CD4-positive, alpha-beta memory T cell (primary cell): ENCODE measurements at regions not wholly inside any gene's neighbourhood (a gene's known extent, or its start where the extent isn't known, plus 50 kb on each side); places are given as distances from the start of the nearest gene placed in this dataset.

ENCODE experiments used
- CTCF ChIA-PET: fragments of 350-600 bp; sonication (Branson Sonifier 250); formaldehyde crosslinking; loops from one replicate; lab custom pipeline; 2021; ENCODE audit warnings: inconsistent platforms; ENCODE audit not compliant: partially characterized antibody; lab: Charles Lee
- POLR2A ChIA-PET: fragments of 350-600 bp; sonication (Branson Sonifier 250); formaldehyde crosslinking; loops from one replicate; lab custom pipeline; 2021; ENCODE audit not compliant: partially characterized antibody; lab: Charles Lee
- DNase-seq, 5 donors: peaks; one replicate each; pipeline versions ENCODE4 v3.0.0 to v3.0.0-alpha.2; 2020 to 2022; ENCODE audit warnings: mixed read lengths in 1 of 5
- H3K27ac ChIP-seq: one replicate; pipeline ENCODE4 v1.7.0; 2013; ENCODE audit warnings: low read depth, low read length
- H3K27me3 ChIP-seq: 2 replicates; pipeline ENCODE4 v1.7.0; 2013; ENCODE audit warnings: mild to moderate bottlenecking, low read length, moderate library complexity; ENCODE audit not compliant: insufficient read depth
- H3K36me3 ChIP-seq: 2 replicates; pipeline ENCODE4 v1.7.0; 2013; ENCODE audit warnings: mild to moderate bottlenecking, low read length, moderate library complexity; ENCODE audit not compliant: insufficient read depth
- H3K4me1 ChIP-seq: 2 replicates; pipeline ENCODE4 v1.7.0; 2013; ENCODE audit warnings: mild to moderate bottlenecking, low read length, moderate library complexity; ENCODE audit not compliant: insufficient read depth
- H3K4me3 ChIP-seq, 2 donors: one replicate each; pipeline ENCODE4 v1.7.0; 2013; ENCODE audit warnings: low read length in 2 of 2, mild to moderate bottlenecking in 1 of 2
- H3K9me3 ChIP-seq, 2 donors: one replicate each; pipeline ENCODE4 v1.7.0; 2013; ENCODE audit warnings: low read length in 2 of 2, control low read depth in 1 of 2; ENCODE audit not compliant: control insufficient read depth in 1 of 2
- H3K27ac Mint-ChIP-seq, 7 donors: one replicate each; pipeline ENCODE4 v1.8.0; 2020 to 2021; ENCODE audit warnings: mixed read lengths in 7 of 7, mild to moderate bottlenecking in 6 of 7, inconsistent platforms in 3 of 7, moderate library complexity in 3 of 7
- H3K27me3 Mint-ChIP-seq, 2 donors: one replicate each; pipeline ENCODE4 v1.8.0; 2020 to 2021; ENCODE audit warnings: mixed read lengths in 2 of 2
- H3K36me3 Mint-ChIP-seq, 2 donors: one replicate each; pipeline ENCODE4 v1.8.0; 2020 to 2021; ENCODE audit warnings: mixed read lengths in 2 of 2, inconsistent platforms in 1 of 2, mild to moderate bottlenecking in 1 of 2
- H3K4me1 Mint-ChIP-seq, 4 donors: one replicate each; pipeline ENCODE4 v1.8.0; 2020 to 2021; ENCODE audit warnings: mixed read lengths in 4 of 4, mild to moderate bottlenecking in 1 of 4
- H3K4me3 Mint-ChIP-seq, 8 donors: one replicate each; pipeline ENCODE4 v1.8.0; 2020 to 2021; ENCODE audit warnings: mixed read lengths in 8 of 8, mild to moderate bottlenecking in 7 of 8, moderate library complexity in 6 of 8, inconsistent platforms in 3 of 8
- H3K9me3 Mint-ChIP-seq, 8 donors: one replicate each; pipeline ENCODE4 v1.8.0; 2020 to 2021; ENCODE audit warnings: mixed read lengths in 8 of 8, mild to moderate bottlenecking in 5 of 8, inconsistent platforms in 3 of 8, moderate library complexity in 1 of 8
- intact Hi-C: fragments of 100-400 bp; cut with micrococcal nuclease; formaldehyde crosslinking; loops from one replicate; pipeline ENCODE4 v1.15.1; 2023

DNA sequence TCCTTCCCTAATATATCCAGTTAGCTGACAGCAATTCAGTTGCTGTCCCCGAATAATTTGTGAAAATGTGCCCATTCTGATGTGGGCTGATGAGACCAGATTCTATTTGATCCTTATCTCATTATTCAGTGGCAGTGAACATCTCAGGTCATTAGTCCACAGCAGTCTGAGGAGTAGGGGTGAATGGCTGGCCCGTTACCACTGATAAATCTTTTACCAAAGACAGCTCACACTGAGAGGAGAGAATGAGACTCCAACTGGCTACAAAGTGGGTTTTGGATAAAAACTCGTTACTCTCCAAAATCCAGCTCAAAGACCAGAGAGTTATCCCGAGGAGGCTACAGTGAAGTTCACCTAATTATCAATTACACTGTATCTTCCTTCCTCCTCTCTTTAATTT lies 189.7 kb downstream of the TUSC7 start:
- H3K4me1 Mint-ChIP-seq, result no peaks in the 10 kb centered on the region
- POLR2A ChIA-PET, result no interaction called here
- no peaks in the 10 kb centered on the region for H3K36me3 ChIP-seq
- H3K27me3 ChIP-seq, result no peaks in the 10 kb centered on the region
- no peak overlapping the region for H3K4me3 Mint-ChIP-seq
- intact Hi-C loops, result no loop called here
- no peaks in the 10 kb centered on the region for H3K36me3 Mint-ChIP-seq
- H3K27ac ChIP-seq, result no peak overlapping the region
- H3K4me1 ChIP-seq, result no peaks in the 10 kb centered on the region
- CTCF ChIA-PET, result no interaction called here
- no peak overlapping the region for H3K27ac Mint-ChIP-seq
- H3K9me3 Mint-ChIP-seq, result peaks cover 0 to 5% (median 1%) of the 10 kb centered on the region in 8 donors
- no peak overlapping the region for H3K4me3 ChIP-seq
- no peaks in the 10 kb centered on the region for H3K27me3 Mint-ChIP-seq
- no peaks in the 10 kb centered on the region for H3K9me3 ChIP-seq
- DNase-seq, result no peak

DNA sequence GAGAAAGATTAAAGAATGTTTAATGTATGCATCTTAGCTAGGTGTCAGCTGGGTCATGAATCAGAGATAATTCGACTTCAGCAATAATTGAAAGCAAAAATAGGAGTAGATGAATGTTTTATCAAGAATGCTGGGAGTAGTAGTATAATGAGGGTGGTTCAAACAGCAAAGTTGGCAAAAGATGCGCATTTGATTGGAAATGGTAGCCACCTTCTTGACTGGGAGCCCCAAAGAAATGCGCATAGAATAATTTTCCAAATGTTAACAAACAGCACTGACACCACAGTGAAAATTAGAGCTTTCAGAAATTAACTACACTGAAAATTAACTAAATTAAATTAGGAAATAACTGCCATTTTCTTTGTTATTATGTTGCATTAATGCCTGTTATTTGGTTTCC lies 195.8 kb downstream of the TUSC7 start:
- Histone ChIP-seq H3K27me3 (no peaks in the 10 kb centered on the region), H3K4me3 (no peak overlapping the region), H3K4me1 (no peaks in the 10 kb centered on the region), H3K36me3 (no peaks in the 10 kb centered on the region), H3K27ac (no peak overlapping the region), H3K9me3 (no peaks in the 10 kb centered on the region)
- Mint-ChIP-seq H3K9me3 (peaks cover 0 to 6% (median 2%) of the 10 kb centered on the region in 8 donors), H3K27ac (no peak overlapping the region), H3K4me1 (no peaks in the 10 kb centered on the region), H3K27me3 (no peaks in the 10 kb centered on the region), H3K36me3 (no peaks in the 10 kb centered on the region), H3K4me3 (no peak overlapping the region)
- ChIA-PET CTCF (no interaction called here), POLR2A (no interaction called here)
- intact Hi-C loops, result no loop called here
- no peak for DNase-seq

DNA sequence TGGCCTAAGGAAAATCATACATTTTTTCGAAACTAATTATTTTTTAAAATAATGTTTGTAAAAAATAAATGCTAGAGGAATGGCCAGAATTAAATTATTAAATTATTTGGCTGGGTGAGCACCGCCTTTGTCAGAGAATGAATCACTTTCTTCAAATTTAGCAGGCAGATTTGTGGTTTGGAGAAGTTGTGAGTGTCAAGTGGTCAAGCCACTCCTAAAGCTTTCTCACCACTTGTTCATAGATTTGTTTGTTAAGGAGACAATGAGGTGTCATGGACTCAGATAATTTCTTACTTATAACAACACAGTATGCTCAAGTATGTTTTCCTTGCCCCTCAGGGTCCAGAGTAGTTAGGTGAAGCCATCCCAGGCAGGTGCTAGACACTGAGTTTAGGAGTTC lies 196.2 kb downstream of the TUSC7 start:
- Histone ChIP-seq H3K9me3 (no peaks in the 10 kb centered on the region), H3K4me3 (no peak overlapping the region), H3K4me1 (no peaks in the 10 kb centered on the region), H3K27me3 (no peaks in the 10 kb centered on the region), H3K36me3 (no peaks in the 10 kb centered on the region), H3K27ac (no peak overlapping the region)
- Mint-ChIP-seq H3K4me3 (no peak overlapping the region), H3K9me3 (peaks cover 0 to 6% (median 2%) of the 10 kb centered on the region in 8 donors), H3K27ac (no peak overlapping the region), H3K27me3 (no peaks in the 10 kb centered on the region), H3K36me3 (no peaks in the 10 kb centered on the region), H3K4me1 (no peaks in the 10 kb centered on the region)
- intact Hi-C loops, result no loop called here
- ChIA-PET CTCF (no interaction called here), POLR2A (no interaction called here)
- no peak for DNase-seq

DNA sequence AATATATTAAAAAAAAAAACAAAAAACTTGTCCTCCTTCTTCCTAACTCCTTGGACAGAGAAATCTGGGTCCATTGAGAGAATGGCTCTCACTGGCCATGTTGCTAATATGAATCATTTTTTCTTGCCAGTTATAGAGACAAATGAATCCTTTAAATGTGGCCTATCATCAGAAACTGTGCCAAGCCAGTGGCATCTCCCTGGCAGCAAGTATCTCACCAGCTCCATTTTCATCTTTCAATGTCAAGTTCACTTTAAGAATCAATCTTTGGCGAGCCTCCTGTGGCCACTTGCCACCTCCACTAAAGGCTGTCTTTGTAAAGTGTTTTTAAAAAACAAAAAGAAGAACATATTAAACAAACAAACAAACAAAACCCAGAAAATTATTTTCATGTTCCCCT lies 202.5 kb downstream of the TUSC7 start:
- Mint-ChIP-seq H3K9me3 (peaks cover 0 to 8% (median 1%) of the 10 kb centered on the region in 8 donors), H3K36me3 (no peaks in the 10 kb centered on the region), H3K27me3 (no peaks in the 10 kb centered on the region), H3K27ac (no peak overlapping the region), H3K4me3 (no peak overlapping the region), H3K4me1 (no peaks in the 10 kb centered on the region)
- Histone ChIP-seq H3K4me3 (no peak overlapping the region), H3K36me3 (no peaks in the 10 kb centered on the region), H3K9me3 (no peaks in the 10 kb centered on the region), H3K27me3 (no peaks in the 10 kb centered on the region), H3K27ac (no peak overlapping the region), H3K4me1 (no peaks in the 10 kb centered on the region)
- DNase-seq, result no peak
- ChIA-PET POLR2A (no interaction called here), CTCF (no interaction called here)
- intact Hi-C loops, result no loop called here

DNA sequence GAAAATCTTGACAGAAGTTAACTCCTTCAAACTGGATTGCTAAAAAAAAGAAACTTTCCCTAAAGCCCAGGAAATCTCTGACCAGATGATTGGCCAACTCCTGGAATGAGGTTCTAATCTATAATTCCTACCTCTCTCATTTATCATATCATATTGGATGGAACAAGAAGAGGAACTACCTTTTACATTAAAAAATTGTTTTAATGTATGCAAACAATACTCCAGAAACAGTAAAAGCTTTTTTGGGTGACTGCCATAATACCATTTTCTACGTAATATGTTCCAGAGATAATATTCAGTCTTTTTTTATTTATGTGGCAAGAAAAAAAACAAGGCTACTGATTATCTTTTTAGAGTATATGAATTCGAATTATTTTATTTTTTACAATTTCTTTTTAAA lies 204.4 kb downstream of the TUSC7 start:
- H3K9me3 ChIP-seq, result no peaks in the 10 kb centered on the region
- no peak overlapping the region for H3K4me3 Mint-ChIP-seq
- ChIA-PET POLR2A (no interaction called here), CTCF (no interaction called here)
- intact Hi-C loops, result no loop called here
- no peaks in the 10 kb centered on the region for H3K36me3 Mint-ChIP-seq
- H3K27me3 Mint-ChIP-seq, result no peaks in the 10 kb centered on the region
- no peaks in the 10 kb centered on the region for H3K36me3 ChIP-seq
- H3K4me1 Mint-ChIP-seq, result no peaks in the 10 kb centered on the region
- H3K27ac ChIP-seq, result no peak overlapping the region
- peaks cover 0 to 8% (median 0%) of the 10 kb centered on the region in 8 donors for H3K9me3 Mint-ChIP-seq
- H3K4me1 ChIP-seq, result no peaks in the 10 kb centered on the region
- no peak overlapping the region for H3K27ac Mint-ChIP-seq
- no peaks in the 10 kb centered on the region for H3K27me3 ChIP-seq
- no peak for DNase-seq
- H3K4me3 ChIP-seq, result no peak overlapping the region

DNA sequence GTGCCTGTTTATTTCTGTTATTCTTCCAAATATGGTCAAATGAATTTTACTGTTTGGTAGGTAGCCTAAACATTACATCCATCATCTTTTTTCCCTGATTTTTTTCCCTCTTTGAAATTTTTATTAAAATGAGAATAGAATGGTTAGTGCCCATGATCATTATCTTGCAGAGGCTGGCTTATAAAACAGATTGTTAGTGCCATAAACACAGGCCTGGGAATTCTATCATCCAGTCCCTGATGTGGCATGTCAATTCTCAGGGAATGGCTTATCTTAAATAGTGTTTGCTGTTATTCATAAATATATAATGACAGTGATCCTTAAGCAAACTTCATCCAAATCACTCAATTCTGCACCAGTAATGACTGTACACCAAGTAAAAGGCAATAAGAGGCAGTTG lies 207.3 kb downstream of the TUSC7 start:
- Mint-ChIP-seq H3K4me1 (no peaks in the 10 kb centered on the region), H3K9me3 (peaks cover 0 to 4% (median under 1%) of the 10 kb centered on the region in 8 donors), H3K27me3 (no peaks in the 10 kb centered on the region), H3K27ac (no peak overlapping the region), H3K4me3 (no peak overlapping the region), H3K36me3 (no peaks in the 10 kb centered on the region)
- CTCF ChIA-PET, result no interaction called here
- DNase-seq, result no peak
- Histone ChIP-seq H3K27me3 (no peaks in the 10 kb centered on the region), H3K4me3 (no peak overlapping the region), H3K27ac (no peak overlapping the region), H3K4me1 (no peaks in the 10 kb centered on the region), H3K9me3 (no peaks in the 10 kb centered on the region), H3K36me3 (no peaks in the 10 kb centered on the region)
- intact Hi-C loops, result no loop called here
- POLR2A ChIA-PET, result no interaction called here

DNA sequence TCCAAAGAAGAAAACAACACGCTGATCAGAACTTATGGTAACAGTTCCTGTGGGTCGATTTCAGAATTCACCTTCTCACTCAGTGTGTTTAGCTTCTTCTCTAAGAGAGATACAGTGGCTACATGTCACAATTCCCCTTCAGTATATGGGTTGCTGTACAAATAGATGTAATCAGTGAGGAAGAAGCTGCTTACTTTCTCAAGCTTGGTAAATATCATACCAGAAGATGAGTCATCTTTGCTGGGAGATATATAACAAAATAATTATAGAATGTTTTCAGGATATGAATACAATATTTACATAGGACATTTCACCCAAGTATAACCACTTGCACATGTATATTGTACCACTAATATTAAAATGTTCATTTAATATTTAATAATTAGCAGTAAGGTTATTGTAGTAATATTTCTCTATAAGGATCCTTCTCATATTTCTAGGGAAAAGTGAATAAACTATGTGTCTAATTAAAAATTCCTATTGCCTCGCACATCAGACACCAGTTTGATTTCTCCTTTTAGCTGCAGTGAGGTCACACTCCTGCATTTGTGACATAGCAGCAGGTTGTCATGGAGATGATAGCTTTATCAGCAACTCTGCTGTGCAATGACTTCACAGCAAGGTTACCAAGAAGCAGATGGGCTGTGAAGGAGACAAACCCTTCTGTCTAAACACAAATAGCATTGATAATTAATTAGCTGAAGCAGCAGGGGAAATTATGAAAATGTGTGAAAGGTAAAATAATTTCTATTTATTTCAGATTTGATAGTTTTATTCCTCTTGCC lies 211.4 kb downstream of the TUSC7 start:
- DNase-seq, result no peak

More for the DNA sequence above, 211.4 kb downstream of the TUSC7 start:
- Histone ChIP-seq H3K27ac (no peak overlapping the region), H3K36me3 (no peaks in the 10 kb centered on the region), H3K4me1 (no peaks in the 10 kb centered on the region), H3K27me3 (no peaks in the 10 kb centered on the region), H3K9me3 (no peaks in the 10 kb centered on the region), H3K4me3 (no peak overlapping the region)
- ChIA-PET POLR2A (no interaction called here), CTCF (interaction anchor here (0.6 to 1.6 kb wide), 2 partner anchors 10 to 186 kb away, joined by 3 to 6 read pairs; no protein-coding TSS in a partner anchor)
- Mint-ChIP-seq H3K9me3 (peaks cover 0 to 24% (median 6%) of the 10 kb centered on the region in 8 donors), H3K36me3 (no peaks in the 10 kb centered on the region), H3K4me3 (no peak overlapping the region), H3K4me1 (no peaks in the 10 kb centered on the region), H3K27me3 (no peaks in the 10 kb centered on the region), H3K27ac (no peak overlapping the region)
- intact Hi-C loops, result no loop called here
